GM12878 (cell line): ENCODE measurements at regions not wholly inside any gene's neighbourhood (a gene's known extent, or its start where the extent isn't known, plus 50 kb on each side); places are given as distances from the start of the nearest gene placed in this dataset.

Experiments used
- ATF2 ChIP-seq: IDR thresholded peaks from 2 replicates; pipeline ENCODE4 v1.6.1; 2012; ENCODE audit warnings: low read length, inconsistent platforms
- CEBPB ChIP-seq, 2 experiments: fragments of 150-350 bp in 1 of 2; IDR thresholded peaks; 2 replicates each; pipeline ENCODE4 v1.6.1; 2012 to 2014; ENCODE audit warnings: low read depth in 2 of 2, low read length in 2 of 2, borderline replicate concordance in 1 of 2, inconsistent platforms in 1 of 2
- E2F4 ChIP-seq: IDR thresholded peaks from 2 replicates; pipeline ENCODE4 v1.6.1; 2012; ENCODE audit warnings: low read depth, low read length, improper control_type of control experiment
- EP300 ChIP-seq, 2 experiments: fragments of 150-350 bp in 1 of 2; IDR thresholded peaks; 2 replicates each; pipeline ENCODE4 v1.6.1; 2011 to 2012; ENCODE audit warnings: low read depth in 2 of 2, low read length in 2 of 2, borderline replicate concordance in 1 of 2, improper control_type of control experiment in 1 of 2, inconsistent platforms in 1 of 2; ENCODE audit not compliant: control insufficient read depth in 1 of 2
- EZH2 ChIP-seq: IDR thresholded peaks from 2 replicates; pipeline ENCODE4 v1.6.1; 2012; ENCODE audit warnings: low read depth, mild to moderate bottlenecking, control low read depth, inconsistent platforms, low read length, borderline replicate concordance; ENCODE audit not compliant: control insufficient read depth
- HDAC2 ChIP-seq: fragments of 200-600 bp; sonication (generic); IDR thresholded peaks from 2 replicates; pipeline ENCODE4 v1.6.1; 2017
- MAX ChIP-seq: IDR thresholded peaks from 2 replicates; pipeline ENCODE4 v1.6.1; 2012; ENCODE audit warnings: low read depth, low read length, improper control_type of control experiment
- MTA3 ChIP-seq: IDR thresholded peaks from 2 replicates; pipeline ENCODE4 v1.6.1; 2012; ENCODE audit warnings: low read length, inconsistent platforms, borderline replicate concordance
- NR2C2 ChIP-seq: IDR thresholded peaks from 2 replicates; pipeline ENCODE4 v1.6.1; 2011; ENCODE audit warnings: borderline replicate concordance, low read depth; ENCODE audit not compliant: control insufficient read depth, insufficient read length
- POLR2AphosphoS5 ChIP-seq: IDR thresholded peaks from 2 replicates; pipeline ENCODE4 v1.6.1; 2011; ENCODE audit warnings: mild to moderate bottlenecking, low read length, inconsistent platforms
- PRDM15 ChIP-seq: fragments of 450-650 bp; formaldehyde crosslinking; IDR thresholded peaks from 2 replicates; pipeline ENCODE4 v1.4.0; 2020; ENCODE audit warnings: mild to moderate bottlenecking, moderate library complexity
- ZZZ3 ChIP-seq: IDR thresholded peaks from 2 replicates; pipeline ENCODE4 v1.6.1; 2011; ENCODE audit warnings: low read depth; ENCODE audit not compliant: control insufficient read depth, insufficient read length

DNA sequence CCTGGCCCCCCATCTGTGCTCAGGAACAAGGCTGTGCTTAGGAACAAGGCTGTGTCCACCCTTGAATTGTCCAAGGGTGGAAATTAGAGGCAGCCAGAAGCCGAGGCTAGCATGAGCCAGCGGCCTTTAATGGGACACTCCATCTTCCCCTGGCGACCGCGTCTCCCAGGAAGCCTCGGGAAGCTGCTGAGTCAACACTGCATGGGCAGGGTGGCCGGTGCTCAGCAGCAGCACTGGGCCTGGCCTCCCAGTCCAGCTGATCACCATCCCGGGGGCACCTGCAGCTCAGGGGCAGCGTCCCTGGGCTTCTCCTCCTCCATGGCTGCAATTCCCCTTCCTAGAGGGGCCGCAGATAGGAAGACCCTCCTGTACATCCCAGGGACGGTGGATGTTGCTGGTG is 180.8 kb downstream of the ENGASE start:
- TF ChIP-seq POLR2AphosphoS5, result no peak
- no peak for TF ChIP-seq HDAC2
- TF ChIP-seq MTA3, result no peak
- no peak for TF ChIP-seq ATF2
- TF ChIP-seq ZZZ3, result no peak
- TF ChIP-seq PRDM15, result no peak
- TF ChIP-seq NR2C2, result no peak
- TF ChIP-seq EP300 (IDR thresholded peaks at IDR 0.05; ENCODE audit: borderline replicate concordance in 1 of 2, control insufficient read depth in 1 of 2, low read depth in 2 of 2, low read length in 2 of 2), result no peak
- TF ChIP-seq CEBPB (IDR thresholded peaks at IDR 0.05; ENCODE audit: borderline replicate concordance in 1 of 2, low read depth in 2 of 2, low read length in 2 of 2), result no peak
- no peak for TF ChIP-seq EZH2
- no peak for TF ChIP-seq MAX
- no peak for TF ChIP-seq E2F4
